ENCODE measurements at regions not wholly inside any gene's neighbourhood (a gene's known extent, or its start where the extent isn't known, plus 50 kb on each side); places are given as distances from the start of the nearest gene placed in this dataset.

GRCh38 chr10:62724465-62724864, 80.1 kb upstream of the ADO start:
- ATAC-seq (ENCODE audit: low read depth) (no peak), DNase-seq (no peak)
- Histone ChIP-seq H3K9ac (ENCODE audit: low read length) (no peak overlapping the region), H3K4me1 (ENCODE audit: control insufficient read depth in 2 of 2, insufficient read depth in 2 of 2, low read length in 2 of 2) (no peaks in the 10 kb centered on the region), H3K79me2 (ENCODE audit: control insufficient read depth, insufficient read depth, low read length) (no peaks in the 10 kb centered on the region), H3K9me3 (ENCODE audit: control extremely low read depth in 1 of 3, control insufficient read depth in 2 of 3, insufficient read depth in 1 of 3, low read length in 2 of 3) (no peaks in the 10 kb centered on the region), H3K27me3 (replicated peaks in 1 of 4; ENCODE audit: control extremely low read depth in 1 of 4, control insufficient read depth in 3 of 4, insufficient read depth in 4 of 4, low read length in 3 of 4) (no peaks in the 10 kb centered on the region), H3K27ac (ENCODE audit: low read length in 2 of 2) (no peak overlapping the region), H4K20me1 (ENCODE audit: control insufficient read depth, insufficient read depth, low read length, poor library complexity, severe bottlenecking) (no peaks in the 10 kb centered on the region), H3K4me2 (replicated peaks; ENCODE audit: low read depth, low read length, poor library complexity, severe bottlenecking) (no peak overlapping the region), H3K4me3 (ENCODE audit: control extremely low read depth in 1 of 5, extremely low read depth in 1 of 5, insufficient read depth in 1 of 5, low read depth in 2 of 5, low read length in 4 of 5) (no peak overlapping the region), H2AFZ (ENCODE audit: insufficient read depth, low read depth, low read length, poor library complexity, severe bottlenecking) (no peak overlapping the region), H3K36me3 (replicated peaks in 1 of 2; ENCODE audit: control extremely low read depth in 1 of 2, control insufficient read depth in 1 of 2, extremely low read depth in 1 of 2, insufficient read depth in 2 of 2, low read length in 1 of 2) (no peaks in the 10 kb centered on the region)
- no peak overlapping the region for H3K4me3 Mint-ChIP-seq
- WGBS (ENCODE audit: insufficient coverage), result 97% methylated on average over 6 of the region's 7 CpGs
- no peaks in the 10 kb centered on the region for H3K9me3 Mint-ChIP-seq (ENCODE audit: insufficient read depth)
- CTCF ChIA-PET, result interaction anchor here (1.1 kb wide), 1 partner anchor 221 kb away, joined by 3 read pairs; no protein-coding TSS in a partner anchor
- H3K4me1 Mint-ChIP-seq, result no peaks in the 10 kb centered on the region
- peaks cover 5% of the 10 kb centered on the region for H3K27me3 Mint-ChIP-seq
- no peak overlapping the region for H3K27ac Mint-ChIP-seq
- intact Hi-C loops (cut with micrococcal nuclease), result no loop called here
- no peak for TF ChIP-seq CTCF (IDR thresholded peaks at IDR 0.05)
- TF ChIP-seq EZH2 (IDR thresholded peaks at IDR 0.05; ENCODE audit: borderline replicate concordance, insufficient read depth, low read depth, low read length, poor library complexity, severe bottlenecking), result no peak
- POLR2A ChIA-PET, result no interaction called here

GRCh38 chr10:62726142-62726541, 78.4 kb upstream of the ADO start:
- H2AFZ ChIP-seq (ENCODE audit: insufficient read depth, low read depth, low read length, poor library complexity, severe bottlenecking), result no peak overlapping the region
- ATAC-seq (ENCODE audit: low read depth) (no peak), DNase-seq (no peak)
- no peaks in the 10 kb centered on the region for H3K4me1 Mint-ChIP-seq
- H3K4me3 Mint-ChIP-seq, result no peak overlapping the region
- no peak overlapping the region for H3K4me2 ChIP-seq (replicated peaks; ENCODE audit: low read depth, low read length, poor library complexity, severe bottlenecking)
- no peaks in the 10 kb centered on the region for H3K9me3 Mint-ChIP-seq (ENCODE audit: insufficient read depth)
- no peaks in the 10 kb centered on the region for H4K20me1 ChIP-seq (ENCODE audit: control insufficient read depth, insufficient read depth, low read length, poor library complexity, severe bottlenecking)
- TF ChIP-seq EZH2 (IDR thresholded peaks at IDR 0.05; ENCODE audit: borderline replicate concordance, insufficient read depth, low read depth, low read length, poor library complexity, severe bottlenecking) (no peak), CTCF (IDR thresholded peaks at IDR 0.05) (no peak)
- H3K27ac ChIP-seq (ENCODE audit: low read length in 2 of 2), result no peak overlapping the region
- WGBS (ENCODE audit: insufficient coverage), result 78% methylated on average over 5 of the region's 5 CpGs
- peaks cover 5% of the 10 kb centered on the region for H3K27me3 Mint-ChIP-seq
- H3K27ac Mint-ChIP-seq, result no peak overlapping the region
- no peaks in the 10 kb centered on the region for H3K79me2 ChIP-seq (ENCODE audit: control insufficient read depth, insufficient read depth, low read length)
- H3K9me3 ChIP-seq (ENCODE audit: control extremely low read depth in 1 of 3, control insufficient read depth in 2 of 3, insufficient read depth in 1 of 3, low read length in 2 of 3), result no peaks in the 10 kb centered on the region
- H3K4me3 ChIP-seq (ENCODE audit: control extremely low read depth in 1 of 5, extremely low read depth in 1 of 5, insufficient read depth in 1 of 5, low read depth in 2 of 5, low read length in 4 of 5), result no peak overlapping the region
- H3K9ac ChIP-seq (ENCODE audit: low read length), result no peak overlapping the region
- CTCF ChIA-PET, result no interaction called here
- intact Hi-C loops (cut with micrococcal nuclease), result no loop called here
- POLR2A ChIA-PET, result no interaction called here
- no peaks in the 10 kb centered on the region for H3K36me3 ChIP-seq (replicated peaks in 1 of 2; ENCODE audit: control extremely low read depth in 1 of 2, control insufficient read depth in 1 of 2, extremely low read depth in 1 of 2, insufficient read depth in 2 of 2, low read length in 1 of 2)
- H3K4me1 ChIP-seq (ENCODE audit: control insufficient read depth in 2 of 2, insufficient read depth in 2 of 2, low read length in 2 of 2), result no peaks in the 10 kb centered on the region
- H3K27me3 ChIP-seq (replicated peaks in 1 of 4; ENCODE audit: control extremely low read depth in 1 of 4, control insufficient read depth in 3 of 4, insufficient read depth in 4 of 4, low read length in 3 of 4), result no peaks in the 10 kb centered on the region
